ENCODE measurements at regions not wholly inside any gene's neighbourhood (a gene's known extent, or its start where the extent isn't known, plus 50 kb on each side); places are given as distances from the start of the nearest gene placed in this dataset.
"Not testable (repeated sequence)": the region's sequence is repeated elsewhere in the genome, so short reads cannot be mapped to it uniquely, and the experiment has no call there.

GRCh38 chr6:160804639-160805038, 102.6 kb downstream of the PLG start:
- DNase-seq = no peak

- no peak for DNase-seq
Measured at GRCh38 chr6:160808263-160808662, 106.2 kb downstream of the PLG start.

GRCh38 chr6:160810238-160810637, 108.2 kb downstream of the PLG start:
- no peak for DNase-seq

- no peak for DNase-seq
Measured at GRCh38 chr6:160812097-160812496, 110.1 kb downstream of the PLG start.

GRCh38 chr6:160818934-160819333, 116.9 kb downstream of the PLG start:
- DNase-seq = no peak

- DNase-seq = not testable (repeated sequence)
Measured at GRCh38 chr6:160820661-160821060, 118.6 kb downstream of the PLG start.

GRCh38 chr6:160831739-160832138, 129.7 kb downstream of the PLG start:
- no peak for DNase-seq

- no peak for DNase-seq
Measured at GRCh38 chr6:160832422-160832821, 130.4 kb downstream of the PLG start.

- DNase-seq = no peak
Measured at GRCh38 chr6:160837146-160837545, 135.1 kb downstream of the PLG start.

- no peak for DNase-seq
Measured at GRCh38 chr6:160851031-160851430, 140.5 kb upstream of the MAP3K4 start.

GRCh38 chr6:160853946-160854345, 137.6 kb upstream of the MAP3K4 start:
- no peak for DNase-seq

GRCh38 chr6:160858886-160859285, 132.7 kb upstream of the MAP3K4 start:
- no peak for DNase-seq

GRCh38 chr6:160859822-160860221, 131.7 kb upstream of the MAP3K4 start:
- DNase-seq = no peak

- DNase-seq = no peak
Measured at GRCh38 chr6:160861824-160862223, 129.7 kb upstream of the MAP3K4 start.

- no peak for DNase-seq
Measured at GRCh38 chr6:160863782-160864181, 127.8 kb upstream of the MAP3K4 start.

- DNase-seq = no peak
Measured at GRCh38 chr6:160871320-160871719, 120.2 kb upstream of the MAP3K4 start.

- no peak for DNase-seq
Measured at GRCh38 chr6:160881148-160881808, 110.3 kb upstream of the MAP3K4 start.

GRCh38 chr6:160882006-160882405, 109.6 kb upstream of the MAP3K4 start:
- DNase-seq = no peak

- no peak for DNase-seq
Measured at GRCh38 chr6:160882791-160883279, 108.7 kb upstream of the MAP3K4 start.

- no peak for DNase-seq
Measured at GRCh38 chr6:160883560-160883959, 108.0 kb upstream of the MAP3K4 start.

- no peak for DNase-seq
Measured at GRCh38 chr6:160883999-160884398, 107.6 kb upstream of the MAP3K4 start.

- DNase-seq = not testable (repeated sequence)
Measured at GRCh38 chr6:160889148-160889547, 102.4 kb upstream of the MAP3K4 start.

GRCh38 chr6:160891690-160892089, 99.9 kb upstream of the MAP3K4 start:
- DNase-seq = no peak

GRCh38 chr6:160895562-160895961, 96.0 kb upstream of the MAP3K4 start:
- DNase-seq = no peak

Measured in inflammatory macrophage treated with lipopolysaccharide for 4 hours (primary cell).